Hypothalamus (tissue), 51 donors: ENCODE measurements at regions not wholly inside any gene's neighbourhood (a gene's known extent, or its start where the extent isn't known, plus 50 kb on each side); places are given as distances from the start of the nearest gene placed in this dataset.

Experiments used
- DNase-seq, 51 donors: peaks; one replicate each; lab custom pipeline; 2025; lab: John Stamatoyannopoulos, UW

GRCh38 chr14:66435683-66436082, 50.5 kb upstream of the CCDC196 start:
- no peak for DNase-seq
